HTR-8/SVneo (cell line): ENCODE measurements at regions not wholly inside any gene's neighbourhood (a gene's known extent, or its start where the extent isn't known, plus 50 kb on each side); places are given as distances from the start of the nearest gene placed in this dataset.

Experiments used
- DNase-seq: peaks from one replicate; pipeline ENCODE4 v3.0.0; 2011; ENCODE audit warnings: low spot score, mixed read lengths; ENCODE audit not compliant: insufficient read length
- FAIRE-seq: peaks from 2 replicates; lab custom pipeline; 2011; peaks lifted over from hg19 to GRCh38; lab: Jason Lieb, UNC

- FAIRE-seq (no peak), DNase-seq (no peak)
Measured at GRCh38 chr9:107226421-107226820, 56.7 kb upstream of the RAD23B start.

DNA sequence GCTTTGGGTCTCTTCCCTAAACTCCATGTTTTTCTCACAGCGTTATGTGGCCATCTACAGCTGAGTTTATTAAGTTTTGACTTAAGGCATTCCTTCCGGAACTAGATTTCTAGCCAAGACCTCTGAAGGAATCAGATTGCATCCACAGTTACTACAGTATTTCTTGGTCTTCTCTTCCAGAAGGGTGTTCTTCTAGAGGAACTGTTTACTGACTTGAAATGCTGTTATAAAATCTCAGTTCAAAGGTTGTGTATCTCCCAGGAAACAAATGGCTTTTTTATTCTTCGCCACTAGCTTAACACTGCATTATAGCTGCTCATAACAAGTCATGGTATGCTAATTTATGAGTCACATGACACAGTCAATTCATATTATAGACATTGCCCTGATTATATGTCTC is 55.3 kb upstream of the RAD23B start:
- FAIRE-seq (no peak), DNase-seq (no peak)

DNA sequence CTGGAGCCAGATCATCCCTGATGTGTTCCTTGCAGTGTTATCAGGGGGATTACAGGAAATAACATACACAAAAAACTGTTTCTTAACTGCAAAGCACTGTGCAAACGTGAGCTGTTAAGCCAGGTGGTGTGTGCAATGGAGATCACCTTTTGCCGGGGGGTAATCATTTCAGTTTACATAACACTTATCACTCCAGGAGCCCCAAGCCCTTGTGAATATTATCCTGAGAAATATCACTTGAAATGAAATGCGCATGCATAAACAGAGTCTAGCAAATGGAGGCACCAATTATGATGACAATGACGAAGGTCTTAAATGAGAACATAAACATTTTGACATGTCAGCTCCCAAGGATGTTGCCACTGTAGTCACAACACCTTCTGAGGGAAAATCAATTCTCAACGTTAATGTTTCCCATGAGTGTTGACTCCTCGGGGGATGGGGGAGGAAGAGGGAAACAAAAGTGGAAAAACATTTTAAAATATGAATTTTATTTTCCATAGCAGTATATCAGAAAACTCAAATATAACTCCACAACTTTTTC is 54.5 kb upstream of the RAD23B start:
- FAIRE-seq = no peak

GRCh38 chr9:107229241-107229741 is 53.8 kb upstream of the RAD23B start:
- no peak for DNase-seq

More for the DNA sequence above, 54.5 kb upstream of the RAD23B start:
- no peak for DNase-seq

More at GRCh38 chr9:107229241-107229741, 53.8 kb upstream of the RAD23B start:
- no peak for FAIRE-seq
